ENCODE measurements at regions not wholly inside any gene's neighbourhood (a gene's known extent, or its start where the extent isn't known, plus 50 kb on each side); places are given as distances from the start of the nearest gene placed in this dataset.

DNA sequence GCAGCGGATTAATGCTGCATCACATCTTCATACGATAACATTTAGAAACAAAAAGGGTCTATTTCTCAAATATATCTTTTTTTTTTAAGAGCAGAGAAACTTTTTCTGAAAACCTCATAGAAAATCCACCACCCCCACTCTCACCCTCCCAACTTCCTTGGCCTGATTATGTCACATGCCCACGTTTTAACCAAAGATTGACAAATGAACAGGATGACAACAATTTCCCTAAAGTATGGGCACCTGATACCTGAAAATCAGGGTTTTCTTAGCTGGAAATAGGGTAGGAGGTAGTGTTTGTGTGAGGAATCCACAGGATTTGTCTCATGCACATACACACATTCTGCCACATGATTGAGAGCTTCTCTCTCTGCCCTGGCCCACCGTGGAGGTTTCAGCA is 74.7 kb upstream of the MDM1 start:
- TF ChIP-seq EZH2 (optimal IDR thresholded peaks at IDR 0.05; ENCODE audit: low read depth, low read length): no peak
- TF ChIP-seq, protein P1, sequence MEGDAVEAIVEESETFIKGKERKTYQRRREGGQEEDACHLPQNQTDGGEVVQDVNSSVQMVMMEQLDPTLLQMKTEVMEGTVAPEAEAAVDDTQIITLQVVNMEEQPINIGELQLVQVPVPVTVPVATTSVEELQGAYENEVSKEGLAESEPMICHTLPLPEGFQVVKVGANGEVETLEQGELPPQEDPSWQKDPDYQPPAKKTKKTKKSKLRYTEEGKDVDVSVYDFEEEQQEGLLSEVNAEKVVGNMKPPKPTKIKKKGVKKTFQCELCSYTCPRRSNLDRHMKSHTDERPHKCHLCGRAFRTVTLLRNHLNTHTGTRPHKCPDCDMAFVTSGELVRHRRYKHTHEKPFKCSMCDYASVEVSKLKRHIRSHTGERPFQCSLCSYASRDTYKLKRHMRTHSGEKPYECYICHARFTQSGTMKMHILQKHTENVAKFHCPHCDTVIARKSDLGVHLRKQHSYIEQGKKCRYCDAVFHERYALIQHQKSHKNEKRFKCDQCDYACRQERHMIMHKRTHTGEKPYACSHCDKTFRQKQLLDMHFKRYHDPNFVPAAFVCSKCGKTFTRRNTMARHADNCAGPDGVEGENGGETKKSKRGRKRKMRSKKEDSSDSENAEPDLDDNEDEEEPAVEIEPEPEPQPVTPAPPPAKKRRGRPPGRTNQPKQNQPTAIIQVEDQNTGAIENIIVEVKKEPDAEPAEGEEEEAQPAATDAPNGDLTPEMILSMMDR (IDR thresholded peaks at IDR 0.05; ENCODE audit: low read length): no peak
- TF ChIP-seq EZH2phosphoT487 (IDR thresholded peaks at IDR 0.05; ENCODE audit: low read length): no peak

Data from MM.1S (cell line).